ENCODE measurements at regions not wholly inside any gene's neighbourhood (a gene's known extent, or its start where the extent isn't known, plus 50 kb on each side); places are given as distances from the start of the nearest gene placed in this dataset.

GRCh38 chr20:20881808-20882207 lies 169.4 kb upstream of the RALGAPA2 start:
- no peak for DNase-seq (ENCODE audit: low read depth)

GRCh38 chr20:20877079-20877478 lies 164.6 kb upstream of the RALGAPA2 start:
- DNase-seq (ENCODE audit: low read depth): no peak

GRCh38 chr20:20875716-20876115 lies 163.3 kb upstream of the RALGAPA2 start:
- DNase-seq (ENCODE audit: low read depth): no peak

- DNase-seq (ENCODE audit: low read depth): no peak
Measured at GRCh38 chr20:20872428-20872827, 160.0 kb upstream of the RALGAPA2 start.

- DNase-seq (ENCODE audit: low read depth): no peak
Measured at GRCh38 chr20:20869161-20869775, 156.8 kb upstream of the RALGAPA2 start.

- peak; percentile 37 for DNase-seq (ENCODE audit: low read depth)
Measured at GRCh38 chr20:20864351-20865096, 152.1 kb upstream of the RALGAPA2 start.

GRCh38 chr20:20860078-20860806 lies 147.8 kb upstream of the RALGAPA2 start:
- DNase-seq (ENCODE audit: low read depth): peak; percentile 87

GRCh38 chr20:20859510-20859909 lies 147.1 kb upstream of the RALGAPA2 start:
- no peak for DNase-seq (ENCODE audit: low read depth)

- peak; percentile 28 for DNase-seq (ENCODE audit: low read depth)
Measured at GRCh38 chr20:20856956-20857355, 144.5 kb upstream of the RALGAPA2 start.

- peak; percentile 56 for DNase-seq (ENCODE audit: low read depth)
Measured at GRCh38 chr20:20856306-20856705, 143.9 kb upstream of the RALGAPA2 start.

GRCh38 chr20:20851385-20851784 lies 138.9 kb upstream of the RALGAPA2 start:
- DNase-seq (ENCODE audit: low read depth): no peak

- no peak for DNase-seq (ENCODE audit: low read depth)
Measured at GRCh38 chr20:20850407-20850806, 138.0 kb upstream of the RALGAPA2 start.

GRCh38 chr20:20849161-20849560 lies 136.7 kb upstream of the RALGAPA2 start:
- peak; percentile 60 for DNase-seq (ENCODE audit: low read depth)

- DNase-seq (ENCODE audit: low read depth): no peak
Measured at GRCh38 chr20:20847814-20848213, 135.4 kb upstream of the RALGAPA2 start.

GRCh38 chr20:20843982-20844381 lies 131.5 kb upstream of the RALGAPA2 start:
- DNase-seq (ENCODE audit: low read depth): no peak

- no peak for DNase-seq (ENCODE audit: low read depth)
Measured at GRCh38 chr20:20839771-20840170, 127.3 kb upstream of the RALGAPA2 start.

GRCh38 chr20:20837574-20838021 lies 125.2 kb upstream of the RALGAPA2 start:
- peak; percentile 47 for DNase-seq (ENCODE audit: low read depth)

- DNase-seq (ENCODE audit: low read depth): no peak
Measured at GRCh38 chr20:20836836-20837235, 124.4 kb upstream of the RALGAPA2 start.

GRCh38 chr20:20835897-20836296 lies 123.5 kb upstream of the RALGAPA2 start:
- DNase-seq (ENCODE audit: low read depth): no peak

GRCh38 chr20:20834008-20834407 lies 121.6 kb upstream of the RALGAPA2 start:
- no peak for DNase-seq (ENCODE audit: low read depth)

GRCh38 chr20:20832715-20833114 lies 120.3 kb upstream of the RALGAPA2 start:
- DNase-seq (ENCODE audit: low read depth): no peak

- DNase-seq (ENCODE audit: low read depth): no peak
Measured at GRCh38 chr20:20831794-20832193, 119.3 kb upstream of the RALGAPA2 start.

GRCh38 chr20:20829681-20830080 lies 117.2 kb upstream of the RALGAPA2 start:
- no peak for DNase-seq (ENCODE audit: low read depth)
